ENCODE measurements at regions not wholly inside any gene's neighbourhood (a gene's known extent, or its start where the extent isn't known, plus 50 kb on each side); places are given as distances from the start of the nearest gene placed in this dataset.

DNA sequence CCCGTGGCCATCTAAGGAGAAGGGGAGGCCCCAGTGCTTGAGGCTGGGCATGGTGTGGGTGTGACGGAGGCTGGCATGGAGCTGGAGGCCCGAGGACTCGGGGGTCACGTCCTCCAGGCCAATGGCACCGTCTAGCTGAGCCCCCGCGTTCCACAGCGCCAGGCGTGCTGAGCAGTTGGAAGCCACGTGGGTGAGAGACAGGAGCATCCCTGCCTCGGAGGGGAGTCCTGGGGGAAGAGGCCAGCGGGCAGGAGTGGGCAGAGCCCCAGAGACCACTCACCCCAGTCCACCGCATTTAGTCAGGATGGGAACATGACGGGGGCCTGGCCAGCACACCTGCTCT is 78.8 kb downstream of the RMI2 start:
- no peak for DNase-seq (ENCODE audit: low spot score)
- TF ChIP-seq YY1 (IDR thresholded peaks at IDR 0.05) (no peak), FOXA1 (IDR thresholded peaks at IDR 0.05) (no peak), EGR1 (IDR thresholded peaks at IDR 0.05; ENCODE audit: low read depth in 2 of 2) (no peak), JUND (IDR thresholded peaks at IDR 0.05) (no peak), GABPA (IDR thresholded peaks at IDR 0.05 in 1 of 2, conservative IDR thresholded peaks at IDR 0.05 in 1 of 2) (no peak), HNF4A (conservative IDR thresholded peaks at IDR 0.05) (no peak), NR2F2 (IDR thresholded peaks at IDR 0.05) (no peak), HNF4G (IDR thresholded peaks at IDR 0.05) (no peak), RAD21 (IDR thresholded peaks at IDR 0.05) (no peak)
- TF ChIP-seq, protein P1, sequence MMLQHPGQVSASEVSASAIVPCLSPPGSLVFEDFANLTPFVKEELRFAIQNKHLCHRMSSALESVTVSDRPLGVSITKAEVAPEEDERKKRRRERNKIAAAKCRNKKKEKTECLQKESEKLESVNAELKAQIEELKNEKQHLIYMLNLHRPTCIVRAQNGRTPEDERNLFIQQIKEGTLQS (IDR thresholded peaks at IDR 0.05) = no peak
- TF ChIP-seq, protein P2, sequence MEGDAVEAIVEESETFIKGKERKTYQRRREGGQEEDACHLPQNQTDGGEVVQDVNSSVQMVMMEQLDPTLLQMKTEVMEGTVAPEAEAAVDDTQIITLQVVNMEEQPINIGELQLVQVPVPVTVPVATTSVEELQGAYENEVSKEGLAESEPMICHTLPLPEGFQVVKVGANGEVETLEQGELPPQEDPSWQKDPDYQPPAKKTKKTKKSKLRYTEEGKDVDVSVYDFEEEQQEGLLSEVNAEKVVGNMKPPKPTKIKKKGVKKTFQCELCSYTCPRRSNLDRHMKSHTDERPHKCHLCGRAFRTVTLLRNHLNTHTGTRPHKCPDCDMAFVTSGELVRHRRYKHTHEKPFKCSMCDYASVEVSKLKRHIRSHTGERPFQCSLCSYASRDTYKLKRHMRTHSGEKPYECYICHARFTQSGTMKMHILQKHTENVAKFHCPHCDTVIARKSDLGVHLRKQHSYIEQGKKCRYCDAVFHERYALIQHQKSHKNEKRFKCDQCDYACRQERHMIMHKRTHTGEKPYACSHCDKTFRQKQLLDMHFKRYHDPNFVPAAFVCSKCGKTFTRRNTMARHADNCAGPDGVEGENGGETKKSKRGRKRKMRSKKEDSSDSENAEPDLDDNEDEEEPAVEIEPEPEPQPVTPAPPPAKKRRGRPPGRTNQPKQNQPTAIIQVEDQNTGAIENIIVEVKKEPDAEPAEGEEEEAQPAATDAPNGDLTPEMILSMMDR (IDR thresholded peaks at IDR 0.05; ENCODE audit: low read depth, low read length, missing input control) = no peak
- WGBS = 90% methylated on average over 15 of the region's 15 CpGs
- Histone ChIP-seq H3K27ac (ENCODE audit: low read depth in 1 of 2, low read length in 2 of 2) (no peak overlapping the region), H3K4me3 (ENCODE audit: low read depth in 1 of 3, low read length in 3 of 3) (no peak overlapping the region), H3K4me1 (ENCODE audit: control insufficient read depth in 4 of 4, insufficient read depth in 4 of 4, low read length in 3 of 4) (no peaks in the 10 kb centered on the region), H3K36me3 (ENCODE audit: control insufficient read depth in 4 of 4, insufficient read depth in 3 of 4, low read depth in 1 of 4, low read length in 3 of 4) (no peaks in the 10 kb centered on the region), H3K9me3 (ENCODE audit: control insufficient read depth in 4 of 4, low read length in 3 of 4) (no peaks in the 10 kb centered on the region), H3K27me3 (ENCODE audit: control insufficient read depth in 4 of 4, insufficient read depth in 4 of 4, low read length in 3 of 4) (no peaks in the 10 kb centered on the region), H3K9ac (ENCODE audit: low read depth in 1 of 2, low read length in 2 of 2) (no peak overlapping the region)

DNA sequence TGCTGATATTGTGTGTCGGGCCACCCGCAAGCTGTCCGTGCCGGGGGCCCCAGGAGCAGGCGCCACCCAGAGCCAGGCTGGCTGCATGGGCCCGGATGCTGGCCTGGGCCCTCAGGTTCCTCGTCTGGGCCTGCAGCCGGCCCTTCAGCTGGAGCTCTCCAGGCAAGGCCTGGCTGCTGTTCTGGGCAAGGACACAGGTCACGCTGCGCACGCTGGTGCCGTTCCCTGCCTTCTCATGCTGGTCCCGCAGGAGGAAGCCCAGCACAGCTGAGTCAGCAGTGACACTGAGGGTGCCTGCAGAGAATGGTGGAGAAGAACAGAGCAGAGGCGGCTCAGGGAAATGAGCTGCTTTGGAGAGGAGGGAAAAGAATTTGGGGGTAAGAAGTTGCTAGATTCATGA is 79.9 kb downstream of the RMI2 start:
- TF ChIP-seq, protein P3, sequence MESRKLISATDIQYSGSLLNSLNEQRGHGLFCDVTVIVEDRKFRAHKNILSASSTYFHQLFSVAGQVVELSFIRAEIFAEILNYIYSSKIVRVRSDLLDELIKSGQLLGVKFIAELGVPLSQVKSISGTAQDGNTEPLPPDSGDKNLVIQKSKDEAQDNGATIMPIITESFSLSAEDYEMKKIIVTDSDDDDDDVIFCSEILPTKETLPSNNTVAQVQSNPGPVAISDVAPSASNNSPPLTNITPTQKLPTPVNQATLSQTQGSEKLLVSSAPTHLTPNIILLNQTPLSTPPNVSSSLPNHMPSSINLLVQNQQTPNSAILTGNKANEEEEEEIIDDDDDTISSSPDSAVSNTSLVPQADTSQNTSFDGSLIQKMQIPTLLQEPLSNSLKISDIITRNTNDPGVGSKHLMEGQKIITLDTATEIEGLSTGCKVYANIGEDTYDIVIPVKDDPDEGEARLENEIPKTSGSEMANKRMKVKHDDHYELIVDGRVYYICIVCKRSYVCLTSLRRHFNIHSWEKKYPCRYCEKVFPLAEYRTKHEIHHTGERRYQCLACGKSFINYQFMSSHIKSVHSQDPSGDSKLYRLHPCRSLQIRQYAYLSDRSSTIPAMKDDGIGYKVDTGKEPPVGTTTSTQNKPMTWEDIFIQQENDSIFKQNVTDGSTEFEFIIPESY (IDR thresholded peaks at IDR 0.05) = no peak
- TF ChIP-seq RAD21 (IDR thresholded peaks at IDR 0.05) = no peak
- no peak for TF ChIP-seq SP1 (IDR thresholded peaks at IDR 0.05)
- TF ChIP-seq GABPA (IDR thresholded peaks at IDR 0.05 in 1 of 2, conservative IDR thresholded peaks at IDR 0.05 in 1 of 2) = no peak
- TF ChIP-seq FOXA1 (IDR thresholded peaks at IDR 0.05) = no peak
- TF ChIP-seq, protein P4, sequence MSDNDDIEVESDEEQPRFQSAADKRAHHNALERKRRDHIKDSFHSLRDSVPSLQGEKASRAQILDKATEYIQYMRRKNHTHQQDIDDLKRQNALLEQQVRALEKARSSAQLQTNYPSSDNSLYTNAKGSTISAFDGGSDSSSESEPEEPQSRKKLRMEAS (IDR thresholded peaks at IDR 0.05) = no peak
- TF ChIP-seq, protein P1 (IDR thresholded peaks at IDR 0.05) = no peak
- no peak for TF ChIP-seq RXRA (IDR thresholded peaks at IDR 0.05)
- TF ChIP-seq FOXA2 (IDR thresholded peaks at IDR 0.05) = no peak
- TF ChIP-seq JUND (IDR thresholded peaks at IDR 0.05) = no peak
- no peak for TF ChIP-seq HNF4A (conservative IDR thresholded peaks at IDR 0.05)
- no peaks in the 10 kb centered on the region for H3K4me1 ChIP-seq (ENCODE audit: control insufficient read depth in 4 of 4, insufficient read depth in 4 of 4, low read length in 3 of 4)
- no peak overlapping the region for H3K27ac ChIP-seq (ENCODE audit: low read depth in 1 of 2, low read length in 2 of 2)
- no peaks in the 10 kb centered on the region for H3K36me3 ChIP-seq (ENCODE audit: control insufficient read depth in 4 of 4, insufficient read depth in 3 of 4, low read depth in 1 of 4, low read length in 3 of 4)
- DNase-seq (ENCODE audit: low spot score) = no peak
- no peaks in the 10 kb centered on the region for H3K27me3 ChIP-seq (ENCODE audit: control insufficient read depth in 4 of 4, insufficient read depth in 4 of 4, low read length in 3 of 4)
- no peaks in the 10 kb centered on the region for H3K9me3 ChIP-seq (ENCODE audit: control insufficient read depth in 4 of 4, low read length in 3 of 4)
- 90% methylated on average over 14 of the region's 14 CpGs for WGBS
- H3K9ac ChIP-seq (ENCODE audit: low read depth in 1 of 2, low read length in 2 of 2) = no peak overlapping the region
- H3K4me3 ChIP-seq (ENCODE audit: low read depth in 1 of 3, low read length in 3 of 3) = no peak overlapping the region

All from liver (tissue), 8 donors.